ENCODE measurements at regions not wholly inside any gene's neighbourhood (a gene's known extent, or its start where the extent isn't known, plus 50 kb on each side); places are given as distances from the start of the nearest gene placed in this dataset.
"Not testable (repeated sequence)": the region's sequence is repeated elsewhere in the genome, so short reads cannot be mapped to it uniquely, and the experiment has no call there.

GRCh38 chr11:87531835-87532234 lies 494.1 kb downstream of the TMEM135 start:
- not testable (repeated sequence) for TF ChIP-seq CTCF, POLR2A (IDR thresholded peaks at IDR 0.05)

All from tibial nerve (tissue), 3 donors.